ENCODE measurements at regions not wholly inside any gene's neighbourhood (a gene's known extent, or its start where the extent isn't known, plus 50 kb on each side); places are given as distances from the start of the nearest gene placed in this dataset.

DNA sequence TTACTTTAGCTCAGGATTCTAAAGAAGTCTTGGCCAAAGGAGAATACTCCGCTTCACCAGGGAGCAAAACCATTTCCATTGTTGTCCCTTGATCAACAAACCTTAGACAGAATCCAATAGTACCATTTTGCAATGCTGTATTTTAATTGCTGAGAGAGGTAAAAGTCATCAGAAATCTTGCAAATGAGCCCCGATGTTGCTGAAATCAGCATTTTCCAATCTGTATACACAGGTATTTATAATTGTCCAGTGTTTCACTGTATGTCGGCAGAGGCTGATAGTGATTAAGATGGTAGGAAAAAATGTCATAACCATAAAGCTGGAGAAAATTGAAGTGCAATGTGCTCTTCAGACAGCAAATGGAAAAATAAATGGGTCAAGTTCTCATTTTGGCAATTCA, 170.0 kb upstream of the ARL4C start:
- TF ChIP-seq, protein P1, sequence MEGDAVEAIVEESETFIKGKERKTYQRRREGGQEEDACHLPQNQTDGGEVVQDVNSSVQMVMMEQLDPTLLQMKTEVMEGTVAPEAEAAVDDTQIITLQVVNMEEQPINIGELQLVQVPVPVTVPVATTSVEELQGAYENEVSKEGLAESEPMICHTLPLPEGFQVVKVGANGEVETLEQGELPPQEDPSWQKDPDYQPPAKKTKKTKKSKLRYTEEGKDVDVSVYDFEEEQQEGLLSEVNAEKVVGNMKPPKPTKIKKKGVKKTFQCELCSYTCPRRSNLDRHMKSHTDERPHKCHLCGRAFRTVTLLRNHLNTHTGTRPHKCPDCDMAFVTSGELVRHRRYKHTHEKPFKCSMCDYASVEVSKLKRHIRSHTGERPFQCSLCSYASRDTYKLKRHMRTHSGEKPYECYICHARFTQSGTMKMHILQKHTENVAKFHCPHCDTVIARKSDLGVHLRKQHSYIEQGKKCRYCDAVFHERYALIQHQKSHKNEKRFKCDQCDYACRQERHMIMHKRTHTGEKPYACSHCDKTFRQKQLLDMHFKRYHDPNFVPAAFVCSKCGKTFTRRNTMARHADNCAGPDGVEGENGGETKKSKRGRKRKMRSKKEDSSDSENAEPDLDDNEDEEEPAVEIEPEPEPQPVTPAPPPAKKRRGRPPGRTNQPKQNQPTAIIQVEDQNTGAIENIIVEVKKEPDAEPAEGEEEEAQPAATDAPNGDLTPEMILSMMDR (conservative IDR thresholded peaks at IDR 0.05; ENCODE audit: low read depth, low read length): no peak
- TF ChIP-seq EZH2 (IDR thresholded peaks at IDR 0.05; ENCODE audit: low read length, unreplicated experiment) (no peak), EZH2phosphoT487 (IDR thresholded peaks at IDR 0.05; ENCODE audit: borderline replicate concordance, low read length) (no peak)
